ENCODE measurements at regions not wholly inside any gene's neighbourhood (a gene's known extent, or its start where the extent isn't known, plus 50 kb on each side); places are given as distances from the start of the nearest gene placed in this dataset.
A peak's percentile ranks its signal among the peaks of the same experiment; 100 is the strongest.

GRCh38 chr3:62955126-62955525, 79.9 kb upstream of the CADPS start:
- H3K9me3 Mint-ChIP-seq: peaks cover 2 to 10% (median 3%) of the 10 kb centered on the region in 3 donors
- H3K4me1 Mint-ChIP-seq: peaks cover 0 to 4% (median 0%) of the 10 kb centered on the region in 3 donors
- H3K27ac Mint-ChIP-seq: no peak overlapping the region
- H3K4me3 Mint-ChIP-seq: no peak overlapping the region
- no peaks in the 10 kb centered on the region for H3K27me3 Mint-ChIP-seq
- H3K36me3 Mint-ChIP-seq: no peaks in the 10 kb centered on the region

GRCh38 chr3:62956411-62956810, 81.2 kb upstream of the CADPS start:
- Mint-ChIP-seq H3K36me3 (no peaks in the 10 kb centered on the region), H3K4me3 (no peak overlapping the region), H3K27me3 (no peaks in the 10 kb centered on the region), H3K4me1 (peaks cover 0 to 4% (median 0%) of the 10 kb centered on the region in 3 donors), H3K27ac (no peak overlapping the region), H3K9me3 (peaks cover 0 to 10% (median 1%) of the 10 kb centered on the region in 3 donors)

- no peaks in the 10 kb centered on the region for H3K4me1 Mint-ChIP-seq
These were observed 86.8 kb upstream of the CADPS start for GRCh38 chr3:62961874-62962556.

GRCh38 chr3:62962714-62963113, 87.5 kb upstream of the CADPS start:
- H3K4me1 Mint-ChIP-seq: no peaks in the 10 kb centered on the region
- no peaks in the 10 kb centered on the region for H3K36me3 Mint-ChIP-seq
- H3K4me3 Mint-ChIP-seq: no peak overlapping the region
- peaks cover 0 to 4% (median 3%) of the 10 kb centered on the region in 3 donors for H3K9me3 Mint-ChIP-seq
- no peaks in the 10 kb centered on the region for H3K27me3 Mint-ChIP-seq
- no peak overlapping the region for H3K27ac Mint-ChIP-seq

More at GRCh38 chr3:62961874-62962556, 86.8 kb upstream of the CADPS start:
- Mint-ChIP-seq H3K9me3 (peaks cover 0 to 4% (median 3%) of the 10 kb centered on the region in 3 donors), H3K27ac (no peak overlapping the region), H3K4me3 (no peak overlapping the region), H3K36me3 (no peaks in the 10 kb centered on the region), H3K27me3 (no peaks in the 10 kb centered on the region)

- H3K4me1 Mint-ChIP-seq: no peaks in the 10 kb centered on the region
- no peaks in the 10 kb centered on the region for H3K36me3 Mint-ChIP-seq
- no peak overlapping the region for H3K4me3 Mint-ChIP-seq
- H3K27me3 Mint-ChIP-seq: no peaks in the 10 kb centered on the region
- peaks cover 0 to 3% (median 0%) of the 10 kb centered on the region in 3 donors for H3K9me3 Mint-ChIP-seq
- no peak overlapping the region for H3K27ac Mint-ChIP-seq
These were observed 90.1 kb upstream of the CADPS start for GRCh38 chr3:62965311-62965710.

GRCh38 chr3:62968128-62968527, 92.9 kb upstream of the CADPS start:
- Mint-ChIP-seq H3K27me3 (no peaks in the 10 kb centered on the region), H3K4me1 (no peaks in the 10 kb centered on the region), H3K9me3 (peaks cover 0 to 3% (median 0%) of the 10 kb centered on the region in 3 donors), H3K27ac (no peak overlapping the region), H3K36me3 (no peaks in the 10 kb centered on the region), H3K4me3 (no peak overlapping the region)

GRCh38 chr3:62970648-62971047, 95.4 kb upstream of the CADPS start:
- H3K4me3 Mint-ChIP-seq: no peak overlapping the region
- no peaks in the 10 kb centered on the region for H3K27me3 Mint-ChIP-seq
- H3K27ac Mint-ChIP-seq: no peak overlapping the region
- H3K4me1 Mint-ChIP-seq: no peaks in the 10 kb centered on the region
- H3K36me3 Mint-ChIP-seq: no peaks in the 10 kb centered on the region
- no peaks in the 10 kb centered on the region for H3K9me3 Mint-ChIP-seq

- Mint-ChIP-seq H3K4me1 (no peaks in the 10 kb centered on the region), H3K4me3 (no peak overlapping the region), H3K9me3 (no peaks in the 10 kb centered on the region), H3K27me3 (no peaks in the 10 kb centered on the region), H3K36me3 (no peaks in the 10 kb centered on the region), H3K27ac (no peak overlapping the region)
These were observed 100.3 kb upstream of the CADPS start for GRCh38 chr3:62975566-62975965.

- Mint-ChIP-seq H3K36me3 (no peaks in the 10 kb centered on the region), H3K27me3 (peaks cover 4% of the 10 kb centered on the region), H3K9me3 (peaks cover 0 to 1% (median 0%) of the 10 kb centered on the region in 3 donors), H3K4me3 (no peak overlapping the region), H3K27ac (no peak overlapping the region), H3K4me1 (no peaks in the 10 kb centered on the region)
These were observed 106.7 kb upstream of the CADPS start for GRCh38 chr3:62981962-62982361.

- Mint-ChIP-seq H3K4me1 (no peaks in the 10 kb centered on the region), H3K27ac (no peak overlapping the region), H3K36me3 (no peaks in the 10 kb centered on the region), H3K4me3 (no peak overlapping the region), H3K27me3 (peaks cover 4% of the 10 kb centered on the region), H3K9me3 (peaks cover 0 to 3% (median 1%) of the 10 kb centered on the region in 3 donors)
These were observed 107.7 kb upstream of the CADPS start for GRCh38 chr3:62982795-62983455.

- H3K4me1 Mint-ChIP-seq: no peaks in the 10 kb centered on the region
- no peak overlapping the region for H3K4me3 Mint-ChIP-seq
- no peaks in the 10 kb centered on the region for H3K36me3 Mint-ChIP-seq
- H3K9me3 Mint-ChIP-seq: peaks cover 3% of the 10 kb centered on the region in 3 donors
- H3K27me3 Mint-ChIP-seq: peaks cover 4% of the 10 kb centered on the region
- no peak overlapping the region for H3K27ac Mint-ChIP-seq
These were observed 110.8 kb upstream of the CADPS start for GRCh38 chr3:62986061-62986460.

GRCh38 chr3:62987721-62988120, 112.5 kb upstream of the CADPS start:
- Mint-ChIP-seq H3K36me3 (no peaks in the 10 kb centered on the region), H3K27ac (no peak overlapping the region), H3K9me3 (peaks cover 3% of the 10 kb centered on the region in 3 donors), H3K27me3 (no peaks in the 10 kb centered on the region), H3K4me1 (no peaks in the 10 kb centered on the region), H3K4me3 (no peak overlapping the region)

- peaks cover 3% of the 10 kb centered on the region in 3 donors for H3K9me3 Mint-ChIP-seq
- H3K4me3 Mint-ChIP-seq: no peak overlapping the region
- no peaks in the 10 kb centered on the region for H3K36me3 Mint-ChIP-seq
- H3K27me3 Mint-ChIP-seq: peaks cover 2% of the 10 kb centered on the region
- H3K4me1 Mint-ChIP-seq: no peaks in the 10 kb centered on the region
- H3K27ac Mint-ChIP-seq: peak overlapping the region in 1 of 3 donors; percentile 47
These were observed 115.6 kb upstream of the CADPS start for GRCh38 chr3:62990704-62991413.

GRCh38 chr3:62992520-62992919, 117.3 kb upstream of the CADPS start:
- peaks cover 2% of the 10 kb centered on the region for H3K27me3 Mint-ChIP-seq
- no peak overlapping the region for H3K27ac Mint-ChIP-seq
- H3K36me3 Mint-ChIP-seq: no peaks in the 10 kb centered on the region

GRCh38 chr3:62995119-62995518, 119.9 kb upstream of the CADPS start:
- Mint-ChIP-seq H3K4me3 (no peak overlapping the region), H3K4me1 (no peaks in the 10 kb centered on the region), H3K27ac (no peak overlapping the region), H3K36me3 (no peaks in the 10 kb centered on the region), H3K27me3 (peaks cover 2% of the 10 kb centered on the region), H3K9me3 (peaks cover 1 to 6% (median 3%) of the 10 kb centered on the region in 3 donors)

More at GRCh38 chr3:62992520-62992919, 117.3 kb upstream of the CADPS start:
- no peaks in the 10 kb centered on the region for H3K4me1 Mint-ChIP-seq
- H3K4me3 Mint-ChIP-seq: no peak overlapping the region
- H3K9me3 Mint-ChIP-seq: peaks cover 1 to 6% (median 6%) of the 10 kb centered on the region in 3 donors
